Inferior parietal cortex (tissue), 1 donor: ENCODE measurements at regions not wholly inside any gene's neighbourhood (a gene's known extent, or its start where the extent isn't known, plus 50 kb on each side); places are given as distances from the start of the nearest gene placed in this dataset.

Experiments used
- DNase-seq: peaks from one replicate; pipeline ENCODE4 v3.0.0-alpha.2; 2016; ENCODE audit errors: extremely low spot score

DNA sequence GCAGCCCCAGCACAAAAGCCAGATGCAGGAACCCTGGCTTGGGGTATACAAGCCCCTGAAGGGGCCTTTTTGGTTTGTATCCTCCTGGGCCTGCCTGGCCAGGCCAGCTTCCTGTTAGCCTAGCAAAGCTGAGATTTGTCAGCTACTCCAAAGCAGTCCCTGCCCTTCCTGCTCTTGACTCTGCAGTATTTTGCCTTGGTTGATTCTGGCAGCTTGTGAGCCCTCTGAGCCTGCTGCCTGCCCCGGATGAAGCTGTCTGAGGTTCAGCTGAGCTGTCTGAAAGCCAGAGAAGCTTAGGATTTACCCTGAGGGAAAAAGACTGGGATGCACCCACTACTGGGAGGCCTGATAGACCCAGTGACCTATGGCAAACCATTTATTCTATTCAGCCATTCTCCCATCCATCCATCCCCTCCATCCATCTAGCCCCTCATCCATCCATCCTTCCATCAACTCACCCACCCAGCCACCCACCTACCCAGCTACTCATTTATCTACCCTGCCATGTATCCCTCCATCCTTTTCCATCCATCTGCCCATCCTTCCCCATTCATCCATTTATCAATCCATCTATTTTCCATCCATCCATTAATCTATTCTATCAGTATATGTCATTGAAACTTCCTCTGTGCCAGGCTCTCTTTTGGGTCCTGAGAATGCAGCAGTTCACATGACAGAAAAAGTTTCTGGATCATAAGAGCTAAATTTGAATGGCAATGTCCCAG is 307.5 kb downstream of the DHX35 start:
- no peak for DNase-seq

DNA sequence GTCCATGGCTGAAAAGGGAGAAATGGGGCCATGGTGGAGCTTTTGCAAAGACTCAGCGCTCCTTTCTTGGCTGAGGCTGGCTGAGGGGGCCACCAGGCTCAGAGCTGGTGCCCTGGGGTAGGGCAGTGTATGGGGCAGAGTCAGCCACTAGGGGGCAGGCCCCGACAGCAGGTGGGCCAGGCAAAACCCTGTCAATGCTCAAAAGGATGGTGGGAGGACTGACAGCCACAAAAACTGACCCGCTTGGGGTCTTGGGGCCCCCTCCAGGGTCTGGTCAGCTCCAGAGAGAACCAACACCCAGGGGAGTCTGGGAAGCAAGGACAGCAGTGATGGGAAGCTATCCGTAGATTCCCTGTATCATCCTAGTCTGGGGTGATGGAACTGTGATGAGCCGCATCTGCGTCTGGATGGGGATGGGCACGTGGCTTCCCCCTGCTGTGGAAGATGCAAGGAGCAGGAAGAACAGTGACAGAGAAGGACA is 306.9 kb downstream of the DHX35 start:
- DNase-seq: peak; percentile 55

DNA sequence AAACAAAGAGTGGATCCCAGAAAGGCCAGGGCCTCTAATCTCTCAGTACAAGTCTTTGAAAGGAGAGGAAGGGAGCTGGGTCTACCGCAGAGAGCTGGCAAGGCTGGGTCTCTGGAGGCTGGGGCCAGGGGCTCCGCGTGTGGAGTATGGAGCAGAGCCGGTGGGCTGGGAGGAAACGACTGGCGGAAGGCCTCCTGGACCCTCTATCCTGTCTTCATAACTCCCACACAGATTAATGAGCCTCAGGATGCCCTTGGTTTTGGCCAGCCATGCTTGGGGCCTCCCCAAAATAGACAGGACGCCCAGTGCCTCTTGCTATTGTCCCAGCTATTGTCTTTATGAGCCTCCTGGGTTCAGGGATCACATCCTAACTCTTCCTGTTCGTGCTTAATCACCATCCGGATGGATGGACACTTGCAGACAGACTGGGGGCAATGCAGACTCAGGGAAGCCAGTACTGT is 306.4 kb downstream of the DHX35 start:
- no peak for DNase-seq

DNA sequence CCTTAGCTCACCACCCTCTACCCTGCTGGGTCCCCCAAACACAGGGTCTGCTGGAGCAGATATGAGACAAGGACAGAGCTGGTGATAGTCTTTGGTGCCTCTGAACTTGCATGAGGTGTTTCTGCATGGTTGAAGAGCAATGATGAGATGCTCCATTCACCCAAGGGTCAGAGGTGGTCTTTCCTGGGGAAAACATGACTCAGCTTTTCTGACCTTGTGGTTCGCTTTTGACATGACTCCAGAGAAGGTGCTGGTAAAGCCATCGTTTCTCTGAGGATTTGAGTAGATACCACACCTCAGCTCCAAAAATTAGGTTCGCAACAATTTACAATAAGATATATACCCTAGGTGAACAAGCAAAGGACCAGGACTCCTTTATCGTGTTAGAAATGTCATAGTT is 304.8 kb downstream of the DHX35 start:
- no peak for DNase-seq

DNA sequence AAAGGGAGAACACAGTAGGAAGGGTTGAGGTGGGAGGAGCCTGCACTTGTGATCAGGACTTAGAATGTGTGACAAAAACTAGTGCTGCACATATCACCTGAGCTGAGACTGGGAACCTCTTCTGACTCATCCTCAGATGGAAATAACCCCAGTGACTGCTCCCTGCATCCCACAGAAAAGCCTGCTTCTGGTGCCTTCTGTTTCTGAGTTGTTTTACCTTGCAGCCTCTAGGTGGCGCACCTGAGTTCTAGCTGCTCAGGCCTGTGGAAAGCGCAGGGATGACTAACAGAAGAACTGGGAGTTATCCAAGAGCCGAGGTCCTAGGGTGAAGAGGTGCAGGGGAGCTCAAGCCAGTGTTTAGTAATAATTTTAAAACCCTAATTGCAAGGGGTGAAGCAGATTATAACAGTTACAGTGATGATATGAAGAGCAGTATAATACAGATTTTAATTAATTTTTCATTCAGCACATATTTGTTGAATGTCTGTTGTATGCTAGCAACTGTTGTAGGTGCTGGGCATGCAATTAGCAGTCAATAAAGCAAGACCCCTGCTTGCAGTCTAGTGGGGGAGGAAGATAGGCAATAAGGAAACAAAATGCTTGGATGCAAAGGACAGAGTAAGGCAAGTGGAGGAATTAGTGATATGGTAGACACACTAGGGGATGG is 302.5 kb downstream of the DHX35 start:
- peak; percentile 65 for DNase-seq

DNA sequence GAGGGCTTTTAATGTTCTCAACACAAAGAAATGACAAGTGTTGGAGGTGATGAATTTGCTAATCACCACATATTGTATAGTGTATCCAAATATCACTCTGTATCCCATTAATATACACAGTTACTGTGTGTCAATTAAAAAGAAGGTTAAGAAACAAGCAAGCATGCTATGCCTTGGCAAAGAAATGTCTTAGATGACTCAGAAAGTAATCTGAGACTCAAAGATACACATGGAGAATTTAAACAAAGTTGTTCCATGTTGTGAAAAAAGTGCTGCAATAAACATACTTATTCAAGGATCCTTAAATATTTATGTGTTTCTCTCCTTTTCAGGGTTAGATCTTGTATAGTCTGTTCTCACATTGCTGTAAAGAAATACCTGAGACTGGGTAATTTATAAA is 300.9 kb downstream of the DHX35 start:
- no peak for DNase-seq

DNA sequence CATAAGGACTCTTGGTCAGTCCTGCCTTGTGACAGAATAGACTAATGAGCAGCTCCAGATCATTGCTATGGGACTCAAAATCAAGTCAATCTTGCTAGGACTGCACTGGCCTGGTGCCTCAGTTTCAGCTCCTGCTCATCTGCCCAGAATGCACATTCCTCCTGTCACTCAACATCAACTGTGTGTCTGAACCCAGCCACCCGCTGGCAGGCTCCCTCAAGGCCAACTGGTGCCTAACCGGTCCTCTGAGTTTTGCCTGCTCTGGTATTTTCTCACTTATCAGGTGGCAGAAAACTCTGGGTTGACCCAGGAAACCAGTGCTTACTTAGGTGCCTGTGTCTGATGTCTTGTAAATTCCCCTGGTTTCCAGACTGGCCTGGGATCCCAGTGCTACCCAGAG is 297.7 kb downstream of the DHX35 start:
- no peak for DNase-seq

DNA sequence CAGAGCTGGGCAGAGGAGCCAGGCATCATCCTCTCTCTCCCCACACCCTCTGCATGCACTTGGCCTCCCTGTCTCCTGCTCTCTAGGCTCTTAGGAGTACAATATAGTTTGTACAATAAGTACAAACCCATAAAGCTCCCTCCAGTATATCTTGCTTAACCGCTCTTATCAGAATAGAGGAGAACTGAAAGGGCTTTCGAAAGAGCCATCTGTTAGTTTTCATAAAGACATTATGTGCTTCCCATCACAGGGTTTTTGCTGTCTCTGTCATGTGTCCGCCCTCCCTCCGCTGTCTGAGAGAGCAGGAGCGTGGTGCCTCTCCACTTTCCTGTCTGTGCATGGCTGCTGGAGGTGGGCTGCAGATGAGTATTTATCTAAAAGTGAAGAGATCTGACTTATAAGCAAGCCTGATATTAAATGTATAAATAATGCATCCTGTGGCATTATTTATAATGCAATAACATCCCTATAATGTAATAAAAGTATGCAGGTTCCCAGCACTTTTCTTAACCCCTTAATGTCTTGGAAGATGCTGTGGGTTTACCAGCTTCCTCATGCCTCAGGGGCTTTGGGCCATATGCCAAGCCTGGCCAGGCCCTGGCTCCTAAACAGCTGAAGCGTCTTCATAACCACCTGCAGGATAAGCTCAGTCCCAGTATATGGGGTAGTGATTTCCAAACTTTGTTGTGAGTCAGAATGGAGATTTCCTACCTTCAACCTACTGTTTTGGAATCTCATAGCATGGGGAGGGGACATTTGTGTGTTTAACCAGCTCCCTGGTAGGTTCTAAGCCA is 297.1 kb downstream of the DHX35 start:
- DNase-seq: no peak

DNA sequence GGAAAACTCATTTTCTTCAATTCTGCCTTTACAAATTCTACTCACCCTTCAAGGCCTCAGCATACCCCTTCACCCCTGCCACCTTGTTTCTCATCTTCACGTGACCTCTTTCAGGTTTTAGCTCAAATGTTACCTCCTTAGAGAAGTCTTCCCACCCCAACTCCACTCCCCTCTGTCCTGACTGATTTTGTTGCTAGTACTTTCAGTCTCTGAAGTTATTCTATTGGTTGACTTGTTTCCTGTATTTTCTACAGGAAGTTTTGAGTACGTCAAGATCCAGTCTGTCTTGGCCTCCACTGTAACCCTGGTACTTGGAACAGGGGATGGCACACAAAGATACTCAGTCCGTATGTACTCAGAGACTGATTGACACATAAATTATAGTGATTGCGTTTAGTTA is 296.1 kb downstream of the DHX35 start:
- no peak for DNase-seq

DNA sequence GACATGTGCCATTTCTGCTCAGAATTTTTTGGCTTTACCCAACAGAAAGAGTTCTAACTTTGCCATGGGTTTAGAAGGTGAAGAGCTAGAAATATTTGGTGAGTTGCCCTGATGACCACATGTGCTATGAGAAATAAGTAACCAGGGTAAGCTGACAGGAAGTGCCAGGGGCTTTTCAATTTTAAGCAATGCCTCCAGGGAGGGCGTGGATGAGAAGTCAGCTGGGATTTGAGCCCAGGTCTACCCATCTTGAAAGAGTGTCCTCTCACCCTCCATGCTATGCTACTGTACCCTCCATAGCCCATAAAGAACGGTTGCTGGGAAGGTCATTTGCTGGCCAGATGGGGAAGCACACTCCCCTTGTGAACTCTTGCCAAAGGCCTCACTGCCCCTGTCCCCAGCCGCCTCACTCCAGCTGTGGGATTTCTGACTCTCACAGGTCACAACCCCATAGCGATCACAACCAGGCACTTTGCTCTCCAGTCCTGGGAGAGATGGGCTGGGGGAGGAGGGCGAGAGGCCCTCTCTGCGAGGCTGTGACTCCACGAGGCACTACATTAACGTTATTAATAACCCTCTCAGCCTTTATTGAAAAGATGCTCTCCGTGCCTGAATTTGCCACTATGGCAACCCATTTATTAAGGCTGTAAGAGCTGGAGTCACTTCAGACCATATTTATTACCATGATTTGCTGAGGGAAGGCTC is 291.1 kb downstream of the DHX35 start:
- no peak for DNase-seq

DNA sequence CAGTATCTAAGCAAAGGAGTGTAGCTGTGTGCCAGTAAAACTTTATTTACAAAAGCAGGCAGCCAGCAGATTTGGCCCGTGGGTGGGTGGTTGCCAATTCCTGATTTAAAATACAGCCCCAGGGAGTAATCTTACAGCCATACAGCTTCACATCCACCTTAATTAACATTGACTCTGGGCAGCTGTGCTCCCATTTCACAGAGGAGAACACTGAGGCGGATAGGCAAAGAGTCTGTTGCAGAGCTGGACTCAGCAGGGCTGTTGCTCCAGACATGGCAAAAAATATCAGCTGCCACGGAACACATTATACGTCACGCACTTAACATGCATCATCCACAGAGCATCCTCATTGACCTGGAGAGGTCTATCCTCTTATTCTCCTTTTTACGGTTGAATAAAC is 289.9 kb downstream of the DHX35 start:
- no peak for DNase-seq

DNA sequence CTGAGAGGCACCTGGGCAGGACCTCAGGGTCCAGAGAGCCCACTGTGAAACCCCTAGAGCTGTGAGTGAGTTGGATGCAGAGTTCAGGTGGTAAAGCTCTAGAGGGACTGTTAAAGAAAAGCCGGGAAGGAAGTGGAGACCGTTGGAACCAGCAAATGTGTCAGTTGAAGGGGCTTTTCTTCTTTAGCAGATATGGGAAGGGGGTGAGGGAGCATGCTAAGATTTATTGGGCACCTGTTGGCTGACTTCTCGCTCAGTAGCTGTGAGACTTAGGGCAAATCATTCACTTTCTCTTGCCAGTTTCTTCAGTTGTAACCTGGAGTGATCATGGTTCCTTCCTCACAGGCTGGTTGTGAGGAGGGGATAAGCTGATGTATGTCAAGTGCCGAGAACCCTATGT is 287.7 kb downstream of the DHX35 start:
- no peak for DNase-seq

DNA sequence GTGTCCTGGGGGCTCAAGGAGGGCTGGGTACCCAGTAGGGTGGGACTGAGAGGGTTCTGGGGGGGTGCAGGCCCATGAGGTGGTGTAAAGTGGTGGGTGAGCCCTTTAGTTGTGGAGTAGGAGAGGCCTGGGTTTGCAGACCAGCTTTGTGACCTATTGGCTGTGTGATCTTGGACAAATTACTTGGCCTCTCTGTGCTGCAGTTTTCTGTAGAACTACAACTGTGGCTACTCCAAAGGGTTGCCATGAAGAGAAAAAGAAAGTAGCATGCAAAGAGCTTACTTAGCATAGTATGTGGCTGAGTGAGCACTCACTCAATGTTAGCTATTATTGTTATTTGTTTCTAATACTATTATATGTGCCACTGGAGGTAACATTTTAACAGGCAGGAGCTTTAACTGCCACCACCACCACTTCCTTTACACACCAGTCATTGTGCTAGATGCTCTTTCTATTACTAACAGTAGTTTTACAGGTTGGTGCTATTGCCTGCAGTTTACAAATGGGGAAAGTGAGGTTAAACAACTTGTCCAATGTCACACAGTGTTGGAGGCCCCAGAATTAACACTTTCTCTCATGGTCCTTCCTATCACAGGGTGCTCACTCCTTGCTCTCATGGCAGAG is 286.8 kb downstream of the DHX35 start:
- DNase-seq: no peak

DNA sequence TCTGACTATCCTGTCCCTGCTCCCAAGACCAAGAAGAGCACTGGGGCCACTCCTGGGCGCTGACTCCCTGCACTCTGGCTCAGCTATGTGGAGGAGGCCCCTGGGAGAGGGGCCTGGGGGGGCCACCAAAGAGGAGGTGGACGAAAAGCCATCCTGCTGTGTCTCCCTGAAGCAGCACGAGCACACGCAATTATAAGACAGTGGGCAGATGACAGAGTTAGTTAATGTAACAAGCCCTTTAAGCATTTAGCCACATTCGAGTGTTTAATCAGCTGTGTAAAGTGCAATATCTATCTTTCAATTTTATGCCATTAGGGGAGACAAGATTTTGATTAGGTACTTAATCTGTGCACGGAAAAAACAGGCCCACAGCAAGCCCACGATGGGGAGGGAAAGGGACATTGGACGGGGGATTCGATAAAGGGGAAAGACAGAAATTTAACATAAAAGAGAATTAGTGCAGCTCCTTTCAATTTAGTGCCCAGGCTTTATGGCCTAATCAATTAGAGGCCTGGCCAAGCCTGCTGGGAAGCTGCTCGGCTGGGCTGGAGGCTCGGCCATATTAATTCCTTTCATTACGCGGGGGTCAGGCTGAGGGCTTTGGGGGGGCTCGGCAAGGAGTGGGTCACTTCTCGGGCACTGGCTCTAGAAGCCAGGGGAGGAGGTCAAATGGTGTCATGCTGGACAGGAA is 286.2 kb downstream of the DHX35 start:
- DNase-seq: no peak

DNA sequence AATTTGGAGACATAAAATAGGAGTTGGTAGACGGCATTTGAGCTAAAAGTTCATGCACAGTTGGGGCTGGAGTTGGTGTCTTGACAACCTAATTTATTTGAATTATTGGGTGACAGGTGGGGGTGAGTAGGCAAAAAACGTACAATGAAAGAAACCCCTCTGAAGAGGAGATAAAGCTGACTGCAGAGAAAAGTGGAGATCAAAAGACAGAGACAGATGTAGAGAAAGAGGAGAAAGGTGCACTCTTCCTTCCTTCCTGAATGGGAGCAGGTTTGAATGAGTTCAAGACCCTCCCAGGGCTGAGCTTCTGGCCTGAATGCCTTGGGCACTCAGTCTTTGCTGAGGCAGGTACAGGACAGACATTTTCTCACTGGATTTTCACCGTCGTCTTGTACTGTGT is 284.3 kb downstream of the DHX35 start:
- no peak for DNase-seq

DNA sequence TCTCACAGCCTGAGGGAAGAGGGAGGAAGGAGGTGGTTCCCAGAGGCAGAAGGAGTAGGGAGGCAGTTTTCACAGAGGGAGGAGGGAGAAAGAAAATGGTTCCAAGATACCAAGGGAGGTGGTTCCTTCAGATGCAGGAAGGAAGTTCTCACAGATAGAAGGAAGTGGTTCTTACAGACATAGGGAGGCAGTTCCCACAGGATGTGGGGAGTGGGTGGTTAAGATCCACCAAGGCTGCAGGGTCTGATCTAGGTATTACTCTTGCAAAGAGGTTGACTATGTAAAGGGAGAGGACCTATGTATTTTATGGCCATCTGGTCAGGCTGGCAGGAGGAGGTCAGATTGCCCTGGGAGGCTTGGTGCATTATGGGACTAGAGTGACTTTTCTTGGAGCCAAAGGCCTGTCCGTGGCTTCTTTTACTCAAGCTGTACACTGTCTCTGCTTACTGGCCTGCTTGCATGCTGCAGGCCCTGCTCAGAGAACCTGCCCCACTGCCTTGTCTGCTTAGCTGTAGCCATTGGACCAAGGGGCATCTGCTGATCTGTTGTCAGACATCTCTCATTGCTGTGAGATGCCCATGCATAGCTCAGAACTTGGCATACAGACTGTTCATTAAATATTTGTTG is 283.7 kb downstream of the DHX35 start:
- DNase-seq: no peak

DNA sequence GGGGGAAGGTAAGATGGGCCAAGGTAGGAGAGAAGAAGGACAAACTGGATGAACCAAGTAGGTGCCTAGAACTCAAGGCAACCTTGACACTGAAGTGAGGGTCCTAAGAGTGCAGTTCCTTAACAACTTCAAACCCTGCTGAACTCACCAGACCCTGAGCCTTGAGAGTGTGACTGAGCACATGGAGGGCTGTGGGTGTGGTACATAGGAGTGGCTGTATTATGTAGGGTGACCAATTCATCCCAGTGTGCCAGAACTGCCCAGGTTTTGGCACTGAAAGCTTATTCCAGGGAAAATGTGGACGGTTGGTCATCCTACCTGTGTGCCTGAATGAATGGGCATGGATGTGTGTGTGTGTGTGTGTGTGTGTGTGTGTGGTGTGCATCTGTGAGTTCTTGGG is 281.8 kb downstream of the DHX35 start:
- DNase-seq: no peak

DNA sequence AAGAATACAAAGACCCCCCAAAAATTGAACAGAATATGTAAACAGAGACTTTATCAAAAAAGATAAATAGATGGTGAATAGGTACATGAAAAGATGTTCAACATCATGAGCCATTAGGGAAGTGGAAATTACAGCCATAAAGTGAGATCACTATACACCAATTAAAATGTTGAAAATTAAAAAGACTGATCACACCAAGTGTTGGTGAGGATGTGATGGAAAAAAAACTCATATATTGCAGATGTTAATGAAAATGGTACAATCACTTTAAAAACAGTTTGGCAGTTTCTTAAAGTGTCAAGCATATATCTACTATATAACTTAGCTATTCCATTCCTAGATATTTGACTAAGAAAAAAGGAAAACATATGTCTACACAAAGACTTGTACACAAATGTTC is 280.5 kb downstream of the DHX35 start:
- no peak for DNase-seq

DNA sequence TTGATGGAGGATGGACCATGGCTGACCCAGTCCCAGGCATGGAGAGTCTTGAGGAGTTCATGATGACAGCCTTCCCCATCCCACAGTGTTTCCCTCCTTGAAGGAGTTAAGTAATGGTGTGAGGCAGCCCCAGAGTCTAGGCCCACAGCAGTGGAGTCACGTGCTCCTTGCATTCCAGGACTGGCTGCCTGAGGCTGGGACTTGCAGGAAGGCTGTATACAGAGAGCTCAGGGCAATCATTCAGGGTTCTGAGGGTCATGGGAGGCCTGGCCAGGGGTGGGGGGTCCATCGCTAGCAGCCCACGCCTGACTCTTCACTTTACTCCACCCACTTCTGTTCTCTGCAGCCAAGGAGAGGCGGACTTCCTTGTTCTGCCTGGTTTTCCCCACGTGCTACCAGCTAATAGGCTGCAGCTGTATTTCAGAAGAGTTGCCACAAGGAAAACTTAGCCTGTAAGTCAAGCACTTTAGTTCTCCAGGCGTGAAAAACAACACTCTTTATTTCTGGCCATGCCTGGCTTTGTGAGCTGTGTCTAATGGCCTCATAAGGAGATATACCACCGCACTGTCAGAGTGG is 272.5 kb downstream of the DHX35 start:
- DNase-seq: no peak

DNA sequence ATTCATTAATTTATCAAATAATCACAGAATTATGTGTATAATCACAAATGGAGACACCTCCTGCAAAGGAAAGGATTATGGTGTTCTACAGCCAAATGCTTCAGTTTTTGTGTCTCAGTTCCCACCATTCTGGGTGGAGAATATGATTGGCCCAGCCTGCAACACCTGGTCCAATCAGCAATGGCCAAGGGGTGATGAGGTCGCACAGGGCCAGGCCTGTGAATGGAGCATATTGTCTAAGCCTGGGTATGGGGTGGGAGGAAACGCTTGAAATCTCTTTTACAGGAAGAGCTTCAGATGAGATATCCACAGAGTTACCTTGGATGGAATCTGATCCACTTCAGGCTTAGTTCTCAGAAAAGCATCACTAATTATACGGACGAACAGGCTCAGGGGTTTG is 271.6 kb downstream of the DHX35 start:
- DNase-seq: no peak
